GM12891 (cell line): ENCODE measurements at regions not wholly inside any gene's neighbourhood (a gene's known extent, or its start where the extent isn't known, plus 50 kb on each side); places are given as distances from the start of the nearest gene placed in this dataset.

ENCODE experiments used
- PAX5 ChIP-seq: IDR thresholded peaks from 2 replicates; pipeline ENCODE4 v1.6.1; 2011; ENCODE audit warnings: low read length, moderate library complexity, mild to moderate bottlenecking; ENCODE audit not compliant: insufficient read depth, severe bottlenecking
- POLR2A ChIP-seq: IDR thresholded peaks from 2 replicates; pipeline ENCODE4 v1.6.1; 2011; ENCODE audit warnings: low read depth, low read length, control low read depth

GRCh38 chr18:78865771-78866310 is 113.8 kb upstream of the SALL3 start:
- TF ChIP-seq PAX5 (no peak), POLR2A (no peak)
